Dermis microvascular lymphatic vessel endothelial cell (primary cell): ENCODE measurements at regions not wholly inside any gene's neighbourhood (a gene's known extent, or its start where the extent isn't known, plus 50 kb on each side); places are given as distances from the start of the nearest gene placed in this dataset.
"Not testable (repeated sequence)": the region's sequence is repeated elsewhere in the genome, so short reads cannot be mapped to it uniquely, and the experiment has no call there.

Experiments
- DNase-seq, 2 donors: peaks; one replicate each; pipeline versions ENCODE4 v3.0.0 to v3.0.0-alpha.2; 2010; ENCODE audit warnings: low read depth in 2 of 2

DNA sequence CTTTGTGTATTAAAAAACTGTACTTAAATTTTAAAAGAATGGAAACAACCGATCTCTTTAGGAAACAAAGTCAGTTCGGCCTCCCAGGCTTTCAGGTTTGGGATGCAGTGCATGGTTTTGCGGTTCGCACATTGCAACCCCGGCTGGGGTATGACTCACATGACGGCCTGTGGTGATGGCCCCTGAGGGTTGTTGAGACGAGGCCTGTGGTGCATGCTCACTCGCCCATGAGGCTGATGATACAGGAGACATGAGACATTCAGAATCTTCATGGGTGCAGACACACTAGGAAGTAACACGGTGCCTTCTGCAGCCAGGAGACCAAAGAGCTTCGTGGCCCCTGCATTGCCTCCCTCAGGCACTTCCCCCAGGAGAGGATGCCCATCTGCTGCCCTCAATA is 724.6 kb upstream of the SALL3 start:
- no peak for DNase-seq

DNA sequence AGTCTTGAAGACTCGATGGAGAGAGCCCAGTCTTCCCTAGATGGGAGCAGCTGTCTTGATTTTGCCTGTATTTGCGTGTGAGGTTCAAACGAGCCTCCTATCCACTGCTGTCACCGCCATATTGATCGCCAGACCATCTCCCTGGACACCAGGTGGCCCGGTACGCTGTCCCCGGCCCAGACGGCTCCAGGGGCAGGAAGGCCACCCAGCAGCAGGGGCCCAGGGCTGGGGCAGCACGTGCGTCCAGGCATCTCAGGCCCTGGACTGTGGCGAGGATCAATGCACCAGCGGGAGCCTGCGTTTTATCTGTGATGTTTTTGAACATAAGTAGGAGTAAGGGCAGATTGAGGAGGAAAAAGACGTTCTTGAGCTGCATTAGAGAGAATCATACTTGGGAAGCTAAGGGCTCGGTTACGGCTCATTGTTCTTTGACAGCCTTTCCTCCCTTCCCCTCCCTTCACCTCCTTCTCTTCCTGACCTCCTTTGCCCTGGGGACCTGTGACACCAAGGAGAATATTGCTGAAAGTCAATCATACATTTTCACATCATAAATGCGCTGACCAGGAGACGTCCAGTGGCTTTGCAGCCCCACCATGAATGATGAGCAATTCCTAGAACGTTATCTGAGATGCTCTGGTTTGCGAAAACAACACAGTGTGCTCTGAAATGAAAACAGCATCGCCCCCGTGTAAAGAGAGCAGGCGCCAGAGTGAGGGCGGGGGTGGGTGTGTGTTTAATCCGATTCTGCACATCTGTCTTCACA is 711.2 kb upstream of the SALL3 start:
- DNase-seq, result no peak

DNA sequence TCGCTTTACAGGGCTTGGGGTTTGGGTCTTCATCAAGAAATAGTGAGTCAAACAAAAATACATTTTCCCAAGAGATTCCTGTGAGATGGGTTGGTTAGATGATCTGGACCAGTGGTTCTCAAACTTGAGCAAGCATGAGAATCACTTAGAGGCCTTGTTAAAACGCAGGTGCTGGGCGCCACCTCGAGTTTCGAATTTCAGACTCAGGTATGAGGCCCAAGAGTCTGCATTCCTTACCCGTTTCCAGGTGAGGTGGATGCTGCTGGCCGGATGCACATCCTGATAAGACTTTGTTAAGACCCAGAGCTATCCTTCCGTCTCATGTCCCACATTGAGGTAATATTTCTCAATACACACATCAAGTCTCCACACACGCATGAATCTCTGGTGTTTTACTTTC is 707.8 kb upstream of the SALL3 start:
- DNase-seq, result no peak

DNA sequence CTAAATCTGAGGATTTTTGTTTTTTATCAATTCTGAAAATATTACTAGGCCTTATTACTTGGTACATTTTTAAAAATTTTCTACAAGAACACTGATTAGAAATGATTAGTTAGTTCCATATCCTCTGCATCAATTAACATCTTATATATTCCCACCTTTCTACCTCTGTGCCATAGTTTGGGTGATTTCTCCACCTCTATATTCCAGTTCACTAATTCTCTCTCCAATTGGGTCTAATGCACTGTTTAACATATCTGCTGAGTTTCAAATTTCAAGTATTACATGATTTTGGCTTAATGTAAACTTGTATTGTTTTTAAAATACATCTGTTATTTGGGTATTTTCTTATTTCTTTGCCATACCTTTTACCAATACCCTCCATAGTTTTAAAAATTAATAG is 705.7 kb upstream of the SALL3 start:
- DNase-seq, result no peak

DNA sequence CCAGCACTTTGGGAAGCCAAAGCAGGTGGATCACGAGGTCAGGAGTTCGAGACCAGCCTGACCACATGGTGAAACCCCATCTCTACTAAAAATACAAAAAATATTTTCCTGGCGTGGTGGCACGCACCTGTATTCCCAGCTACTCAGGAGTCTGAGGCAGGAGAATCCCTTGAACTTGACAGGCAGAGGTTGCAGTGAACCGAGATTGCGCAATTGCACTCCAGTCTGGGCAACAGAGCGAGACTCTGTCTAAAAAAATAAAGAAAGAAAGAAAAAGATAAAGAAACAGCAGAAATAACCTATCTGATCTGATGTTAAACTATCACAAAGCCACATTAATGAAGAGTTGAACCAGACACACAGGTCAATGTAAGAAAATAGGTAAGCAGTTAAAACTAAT is 696.2 kb upstream of the SALL3 start:
- DNase-seq, result not testable (repeated sequence)

DNA sequence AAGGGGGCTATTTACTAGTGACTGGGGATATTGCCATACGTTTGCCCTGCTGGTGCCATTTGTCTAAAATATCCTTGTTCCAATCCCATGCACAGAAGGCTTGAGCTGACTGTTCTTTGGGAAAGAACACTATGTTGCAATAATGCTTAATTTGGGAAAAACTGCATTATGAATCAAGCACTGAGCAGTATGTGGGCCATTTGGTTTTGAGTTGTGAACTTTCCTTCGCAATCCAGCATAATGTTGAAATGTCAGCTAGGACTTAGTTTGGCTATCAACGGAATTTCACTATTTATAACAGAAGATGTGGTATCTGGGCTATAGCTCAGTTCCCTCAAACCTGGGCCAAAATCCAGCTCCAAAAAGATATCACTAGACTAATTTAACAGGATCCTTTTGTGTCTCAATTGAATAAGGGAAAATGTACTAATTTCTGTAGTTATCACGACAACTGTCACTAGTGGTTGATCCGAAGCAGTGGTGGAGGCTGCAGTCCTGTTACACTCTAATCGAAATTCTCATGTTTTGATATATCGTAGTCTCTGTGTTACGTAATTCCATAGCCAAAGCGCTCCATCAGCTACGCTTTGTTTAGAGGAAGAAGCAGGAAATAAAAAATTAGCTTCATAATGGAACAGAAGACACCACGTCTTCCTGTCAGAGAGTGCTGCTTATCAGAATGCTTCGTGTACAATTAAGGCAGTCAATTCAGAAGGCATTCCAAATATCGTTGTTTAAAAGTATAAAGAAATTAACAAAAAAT is 686.8 kb upstream of the SALL3 start:
- DNase-seq, result no peak

DNA sequence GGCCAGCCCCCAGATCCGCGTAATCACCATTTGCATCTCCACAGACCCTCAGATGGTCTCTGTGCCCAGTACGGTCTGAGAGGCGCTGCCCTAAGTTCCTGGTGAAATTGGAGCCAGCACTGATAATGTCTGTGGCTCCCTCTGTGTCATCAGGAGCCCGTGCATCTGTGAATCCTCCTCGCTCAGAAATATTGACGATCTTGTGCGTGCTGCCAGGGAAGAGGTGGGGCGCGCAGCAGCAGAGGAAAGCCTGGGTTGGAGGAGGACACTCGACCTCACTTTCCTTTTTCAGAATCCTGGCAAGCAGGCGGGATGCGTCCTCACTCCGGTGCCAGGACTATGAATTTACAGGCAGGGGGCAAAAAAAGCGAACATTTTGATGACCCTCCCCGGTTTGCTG is 686.1 kb upstream of the SALL3 start:
- DNase-seq, result no peak

DNA sequence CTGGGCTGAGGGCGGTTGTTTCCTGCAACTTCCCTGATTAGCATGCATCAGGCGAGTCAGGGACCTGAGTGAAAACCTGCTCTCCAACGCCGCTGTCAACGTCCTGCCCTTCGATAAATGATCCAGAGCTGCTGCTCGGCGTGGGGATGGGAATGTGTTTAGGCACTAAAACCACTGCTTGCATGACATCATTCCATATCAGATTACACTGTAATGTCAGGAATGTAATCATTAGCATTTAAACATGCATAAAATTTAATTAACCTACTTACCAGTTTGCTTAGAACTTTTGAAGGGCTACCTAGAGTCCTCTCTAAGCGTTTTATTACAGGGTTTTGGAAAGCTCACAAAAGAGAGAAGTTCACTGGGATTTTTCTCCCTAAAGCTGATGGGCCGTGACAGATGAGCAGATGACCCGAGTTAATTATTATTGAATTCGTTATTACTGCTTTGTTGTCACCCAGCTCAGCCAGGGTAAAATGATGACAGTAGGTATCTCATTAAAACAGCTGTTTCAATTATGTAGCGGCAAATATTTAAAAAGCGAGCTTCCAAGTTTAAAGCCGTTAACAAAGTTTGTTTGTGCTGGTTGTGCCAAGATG is 685.6 kb upstream of the SALL3 start:
- no peak for DNase-seq

DNA sequence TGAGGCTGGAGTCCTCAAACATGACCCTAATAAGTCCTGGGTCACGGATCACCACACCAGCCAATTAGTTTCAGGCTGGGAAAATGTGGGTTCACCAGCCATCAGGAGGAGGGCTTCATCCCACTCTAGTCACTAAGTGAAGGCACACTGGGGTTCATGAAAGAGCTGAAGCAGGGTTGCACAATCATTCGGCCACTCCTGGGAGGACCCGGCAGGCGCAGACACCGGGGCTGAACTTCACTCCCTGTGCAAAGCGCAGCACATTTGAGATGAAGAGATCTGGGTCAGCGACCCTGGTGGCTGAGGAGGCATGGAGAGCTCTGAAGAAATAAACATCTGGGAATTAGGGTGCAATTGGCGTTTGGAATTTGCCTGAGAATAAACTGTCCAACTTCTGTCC is 684.4 kb upstream of the SALL3 start:
- no peak for DNase-seq

DNA sequence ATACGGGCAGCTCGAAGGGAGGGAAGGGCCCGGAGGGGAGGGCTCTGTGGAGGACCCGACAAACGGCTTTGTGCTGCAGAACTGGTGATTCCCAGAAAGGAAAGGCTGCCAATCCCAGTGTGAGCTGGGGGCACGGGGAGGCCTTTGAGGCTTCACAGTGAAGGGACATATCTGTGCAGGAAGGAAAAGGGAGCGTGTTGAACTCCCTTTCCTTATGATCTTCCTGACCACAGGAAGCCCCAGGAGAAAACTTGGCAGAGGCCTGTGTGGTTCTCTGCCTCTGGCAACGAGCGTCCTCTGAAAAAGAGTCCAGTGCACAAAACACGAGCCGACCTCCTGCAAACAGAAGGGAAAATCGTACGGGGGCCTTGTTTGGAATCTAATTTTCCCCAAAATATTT is 683.5 kb upstream of the SALL3 start:
- DNase-seq, result no peak

DNA sequence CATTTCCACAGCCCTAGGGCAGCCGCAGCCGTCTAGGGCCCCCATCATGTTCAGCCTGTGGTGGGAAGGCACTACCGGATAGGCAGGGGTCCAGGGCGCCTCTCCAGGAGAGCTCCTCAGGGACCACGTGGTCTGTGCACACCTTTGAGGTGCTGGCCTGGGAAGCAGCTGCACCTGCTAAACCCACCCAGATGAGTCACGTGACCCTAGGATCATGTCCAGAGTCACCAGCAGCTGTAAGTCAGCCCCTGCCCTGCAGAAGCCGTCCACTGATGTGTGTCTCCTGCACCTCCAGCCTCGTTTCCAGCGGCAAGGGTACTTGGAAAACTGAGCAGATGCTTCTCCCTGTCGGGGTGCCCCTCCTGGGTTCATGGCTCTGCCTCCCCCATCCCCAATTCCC is 682.6 kb upstream of the SALL3 start:
- no peak for DNase-seq

DNA sequence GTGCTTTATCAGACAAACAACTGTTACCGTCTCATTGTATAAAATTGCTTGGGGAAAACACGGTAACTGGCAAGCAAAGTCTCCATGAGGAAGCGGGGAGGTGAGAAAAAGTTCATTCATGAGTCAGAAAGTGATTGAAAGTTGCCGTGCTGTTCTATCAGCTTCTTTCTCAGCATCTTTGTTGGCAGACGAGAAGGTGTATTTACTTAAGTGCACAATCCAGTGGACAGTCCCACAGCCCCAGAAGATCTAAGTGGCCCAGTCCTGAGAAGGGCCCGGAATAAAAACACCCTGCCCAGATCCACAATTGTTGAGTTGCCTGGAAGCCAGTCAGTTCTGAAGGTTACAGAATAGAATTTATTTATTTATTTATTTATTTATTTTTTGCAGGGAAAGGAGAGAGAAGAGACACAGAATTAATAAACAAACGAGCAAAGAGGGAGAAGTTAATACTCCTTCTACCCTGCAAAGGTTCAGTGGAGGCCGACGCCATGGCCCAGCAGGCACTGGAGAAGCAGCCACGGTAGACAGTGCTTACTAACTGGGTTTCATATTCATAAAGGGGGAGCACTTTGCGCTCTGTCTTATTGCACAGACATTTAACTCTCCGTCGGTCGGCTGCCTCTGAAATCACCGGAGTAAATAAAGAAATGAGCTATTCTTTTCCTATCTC is 676.0 kb upstream of the SALL3 start:
- no peak for DNase-seq

DNA sequence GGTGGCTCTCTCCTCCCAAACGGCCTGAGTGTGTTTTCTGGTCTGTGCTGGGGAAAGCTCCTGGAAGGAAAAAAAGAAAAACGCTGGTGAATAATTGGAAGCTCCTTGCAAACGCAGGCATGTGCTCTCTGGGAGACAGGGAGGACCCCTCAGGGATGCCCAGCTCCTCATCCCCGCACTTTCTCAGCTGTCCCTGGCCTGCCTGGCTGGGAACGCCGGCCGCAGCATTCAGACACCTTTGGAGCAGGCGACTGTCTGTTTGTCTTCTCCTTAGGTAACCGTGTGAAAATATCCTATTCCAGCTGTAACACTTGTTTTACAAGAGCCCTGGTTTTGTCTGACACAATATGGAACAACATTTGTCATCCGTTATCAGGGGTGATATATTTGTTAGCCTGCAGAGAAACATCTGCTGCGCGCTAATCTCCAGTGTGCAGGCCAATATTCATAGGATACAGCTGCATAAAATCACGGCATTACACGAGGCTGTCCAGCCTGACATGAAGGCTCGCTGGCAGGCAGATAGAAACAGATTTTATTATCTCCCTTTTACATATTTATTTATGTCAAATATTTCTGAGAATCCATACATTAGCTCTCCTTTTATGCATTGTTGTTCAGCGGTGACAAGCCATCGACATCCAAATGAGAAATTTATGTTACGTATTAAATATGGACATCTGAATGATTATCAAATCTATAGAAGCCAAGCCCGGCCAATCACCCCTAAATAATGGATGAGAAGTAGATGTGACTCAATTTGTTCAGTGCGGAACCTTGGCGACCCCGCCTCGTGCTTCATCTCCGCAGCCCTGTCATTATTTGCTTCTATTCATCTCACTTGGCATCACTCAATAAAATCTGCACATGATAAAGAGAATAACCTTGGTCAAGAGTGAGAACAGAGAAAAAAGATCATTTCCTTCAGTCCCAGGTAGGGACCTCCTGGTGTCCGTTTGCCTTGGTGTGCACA is 675.1 kb upstream of the SALL3 start:
- DNase-seq, result no peak

DNA sequence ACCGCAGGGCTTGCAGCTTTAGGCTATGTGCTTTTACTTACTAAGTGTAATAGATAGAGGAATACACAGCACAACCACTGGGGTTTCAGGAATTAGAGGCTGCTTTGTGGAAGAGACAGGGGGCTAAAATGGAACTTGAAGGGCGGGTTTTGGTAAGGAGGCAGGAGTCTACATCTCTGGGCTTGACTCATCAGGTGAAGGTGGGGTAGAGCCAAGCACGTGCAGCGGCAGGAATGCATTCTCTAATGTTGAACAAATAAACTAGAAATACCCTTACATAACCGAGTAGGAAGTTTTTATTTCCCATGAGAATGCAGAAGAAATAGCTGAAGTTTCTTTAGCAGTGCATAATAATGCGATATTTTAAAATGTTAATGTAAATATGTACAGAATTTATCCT is 673.8 kb upstream of the SALL3 start:
- DNase-seq, result no peak

DNA sequence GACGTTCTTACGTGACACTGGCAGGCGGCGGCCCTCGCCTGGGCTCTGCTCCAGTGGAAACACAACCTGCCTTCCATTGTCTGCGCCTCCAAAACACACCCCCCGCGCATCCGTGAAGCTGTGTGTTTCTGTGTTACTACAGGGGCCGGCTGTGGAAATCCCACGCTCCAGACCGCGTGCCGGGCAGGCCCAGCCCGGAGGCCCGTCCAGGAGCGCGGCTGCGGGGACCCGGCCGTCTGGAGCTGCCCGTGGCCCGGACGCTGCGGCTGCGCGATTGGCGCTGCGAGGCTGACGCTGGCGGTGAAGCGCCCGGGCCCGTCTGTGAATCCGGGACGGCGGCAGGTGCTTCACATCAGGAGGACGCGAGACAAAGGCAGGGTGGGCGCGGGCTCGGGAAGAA is 670.3 kb upstream of the SALL3 start:
- DNase-seq, result no peak

DNA sequence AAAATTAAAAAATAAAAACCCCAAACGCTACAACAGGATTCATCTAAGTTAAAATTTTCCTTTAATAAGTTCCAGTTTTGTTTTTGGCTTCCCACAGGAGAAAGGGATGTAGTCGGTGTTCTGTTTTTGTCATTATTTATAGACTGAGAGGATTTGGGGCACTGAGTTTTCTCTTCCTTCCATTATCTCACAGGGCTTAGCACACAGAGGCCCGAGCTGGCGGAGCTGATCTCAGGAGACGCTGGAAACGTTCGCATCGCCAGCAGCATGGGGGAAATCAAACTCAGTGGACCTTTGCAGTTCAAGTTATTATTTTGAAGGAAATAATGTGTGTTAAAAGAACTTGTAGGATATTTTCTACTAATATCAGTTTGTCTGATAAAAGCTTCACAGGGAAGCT is 669.7 kb upstream of the SALL3 start:
- DNase-seq, result no peak

DNA sequence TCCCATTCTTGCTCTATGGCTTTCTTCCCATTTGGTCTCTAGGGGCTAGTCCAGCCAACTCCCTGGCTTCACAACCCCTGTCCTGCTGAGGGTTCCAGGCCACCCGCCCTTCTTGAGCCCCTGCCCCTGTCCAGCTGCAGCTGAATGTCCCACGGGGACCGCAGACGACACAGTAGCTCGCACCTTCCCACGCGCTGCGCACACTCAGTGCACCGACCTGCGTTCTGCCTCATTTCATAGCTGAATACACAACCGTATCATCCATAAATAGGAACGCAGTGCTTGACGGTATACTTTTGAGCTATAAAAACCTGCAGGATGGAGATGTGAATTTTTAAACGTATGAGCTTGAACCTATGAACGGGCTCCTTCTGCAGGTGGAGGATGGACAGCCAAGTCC is 660.4 kb upstream of the SALL3 start:
- DNase-seq, result no peak

DNA sequence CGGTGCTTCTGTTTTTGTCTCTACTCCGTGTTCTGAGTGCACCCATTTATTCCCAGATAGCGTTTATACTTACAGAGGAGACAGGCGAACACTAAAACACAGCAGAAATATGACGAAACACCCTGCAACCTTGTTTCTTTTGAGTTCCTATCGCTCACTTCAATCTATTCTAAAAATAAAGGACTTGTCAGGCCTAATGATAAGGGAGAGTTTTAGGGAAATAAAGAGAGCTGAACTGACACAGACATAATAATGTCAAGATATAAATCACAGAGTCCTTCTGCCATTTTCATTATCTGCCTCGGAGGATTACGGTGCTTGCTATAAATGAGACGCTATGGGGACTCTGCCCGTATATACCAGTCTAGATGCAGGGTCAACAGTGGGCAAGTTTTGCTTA is 659.7 kb upstream of the SALL3 start:
- no peak for DNase-seq

DNA sequence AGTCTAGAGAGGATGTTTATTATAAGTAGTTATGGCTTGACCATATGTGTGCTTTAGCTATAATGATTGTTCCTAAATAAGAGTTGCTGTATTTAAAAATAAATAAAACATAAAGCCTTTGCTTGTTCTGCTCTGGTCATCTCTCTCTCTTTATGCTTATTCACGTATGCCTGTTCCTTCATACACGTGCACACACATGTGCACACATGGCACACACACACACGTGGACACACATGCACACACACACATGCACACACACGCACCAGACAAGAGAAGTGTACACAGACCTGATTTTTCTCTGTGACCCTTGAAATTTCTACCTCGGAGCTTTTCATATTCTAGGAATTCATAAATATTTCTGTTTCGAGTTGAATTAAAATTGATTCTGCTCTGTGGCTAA is 658.2 kb upstream of the SALL3 start:
- DNase-seq, result no peak

DNA sequence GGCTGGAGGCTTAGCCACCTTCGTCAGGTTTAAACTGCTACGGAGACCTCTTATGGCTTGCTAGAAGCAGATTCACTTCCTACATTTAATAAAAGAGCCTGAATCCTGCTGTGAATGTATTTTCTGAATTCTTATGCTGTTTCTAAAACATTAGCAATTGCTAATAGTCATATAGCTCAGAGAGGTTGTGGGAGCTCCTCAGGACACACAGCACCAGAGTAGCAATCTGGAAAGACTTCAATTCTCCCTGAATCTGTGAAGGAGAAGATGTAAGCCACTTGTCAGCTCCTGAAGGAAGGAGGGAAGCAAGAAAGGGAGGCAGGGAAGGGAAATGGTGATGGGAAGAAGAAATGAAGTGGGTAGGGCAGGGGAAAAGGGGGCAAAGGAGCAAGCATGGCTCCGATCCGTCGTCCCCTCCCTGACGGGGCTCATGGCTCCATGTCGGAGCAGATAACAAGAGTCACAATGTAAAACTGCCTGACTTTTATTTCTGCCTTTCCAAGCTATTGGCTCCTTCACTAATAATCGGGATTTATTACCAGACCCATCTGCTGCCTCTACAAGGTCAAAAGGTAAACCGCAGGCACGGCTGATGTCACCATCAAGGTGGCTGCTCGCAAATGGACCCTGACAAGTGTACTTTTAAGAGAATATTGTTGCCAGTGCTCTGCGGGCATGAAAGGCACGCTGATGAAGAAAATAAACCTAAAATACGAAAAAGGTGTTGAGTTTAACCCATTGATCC is 656.0 kb upstream of the SALL3 start:
- no peak for DNase-seq
